ENCODE measurements at regions not wholly inside any gene's neighbourhood (a gene's known extent, or its start where the extent isn't known, plus 50 kb on each side); places are given as distances from the start of the nearest gene placed in this dataset.

GRCh38 chr3:117400303-117400702 is 690.7 kb downstream of the TUSC7 start:
- H3K9ac ChIP-seq (ENCODE audit: insufficient read depth in 1 of 2, low read length in 2 of 2) = no peak overlapping the region
- no peak overlapping the region for H3K27ac ChIP-seq (ENCODE audit: low read depth in 1 of 2, low read length in 1 of 2)
- DNase-seq = no peak
- ATAC-seq (ENCODE audit: insufficient read depth, low FRiP score) = no peak
- 68 to 78% methylated on average over 7 of the region's 7 CpGs for WGBS, 2 donors
- no peaks in the 10 kb centered on the region for H3K9me3 ChIP-seq (ENCODE audit: control insufficient read depth in 4 of 4, insufficient read depth in 3 of 4, low read length in 3 of 4)
- no peaks in the 10 kb centered on the region for H3K4me1 ChIP-seq (ENCODE audit: control insufficient read depth in 5 of 5, insufficient read depth in 5 of 5, low read length in 5 of 5)
- TF ChIP-seq CTCF (IDR thresholded peaks at IDR 0.05; ENCODE audit: control extremely low read depth, extremely low read depth) = no peak
- no peak overlapping the region for H3K4me3 ChIP-seq
- no peaks in the 10 kb centered on the region for H3K36me3 ChIP-seq (ENCODE audit: control insufficient read depth in 4 of 4, insufficient read depth in 4 of 4, low read length in 4 of 4)
- H3K27me3 ChIP-seq (ENCODE audit: control insufficient read depth in 3 of 3, insufficient read depth in 3 of 3, low read length in 2 of 3) = no peaks in the 10 kb centered on the region

GRCh38 chr3:117404141-117404540 is 694.6 kb downstream of the TUSC7 start:
- H3K4me3 ChIP-seq = no peak overlapping the region
- no peaks in the 10 kb centered on the region for H3K36me3 ChIP-seq (ENCODE audit: control insufficient read depth in 4 of 4, insufficient read depth in 4 of 4, low read length in 4 of 4)
- ATAC-seq (ENCODE audit: insufficient read depth, low FRiP score) (no peak), DNase-seq (no peak)
- H3K27ac ChIP-seq (ENCODE audit: low read depth in 1 of 2, low read length in 1 of 2) = no peak overlapping the region
- H3K9me3 ChIP-seq (ENCODE audit: control insufficient read depth in 4 of 4, insufficient read depth in 3 of 4, low read length in 3 of 4) = no peaks in the 10 kb centered on the region
- H3K27me3 ChIP-seq (ENCODE audit: control insufficient read depth in 3 of 3, insufficient read depth in 3 of 3, low read length in 2 of 3) = no peaks in the 10 kb centered on the region
- H3K9ac ChIP-seq (ENCODE audit: insufficient read depth in 1 of 2, low read length in 2 of 2) = no peak overlapping the region
- H3K4me1 ChIP-seq (ENCODE audit: control insufficient read depth in 5 of 5, insufficient read depth in 5 of 5, low read length in 5 of 5) = no peaks in the 10 kb centered on the region
- no peak for TF ChIP-seq CTCF (IDR thresholded peaks at IDR 0.05; ENCODE audit: control extremely low read depth, extremely low read depth)

- H3K9ac ChIP-seq (ENCODE audit: insufficient read depth in 1 of 2, low read length in 2 of 2) = no peak overlapping the region
- DNase-seq = peak in 1 of 3 donors; percentile 7
- whole genome bisulfite sequencing, 2 donors = 35 to 53% methylated on average over 2 of the region's 2 CpGs
- H3K4me3 ChIP-seq = no peak overlapping the region
- H3K36me3 ChIP-seq (ENCODE audit: control insufficient read depth in 4 of 4, insufficient read depth in 4 of 4, low read length in 4 of 4) = no peaks in the 10 kb centered on the region
- no peaks in the 10 kb centered on the region for H3K9me3 ChIP-seq (ENCODE audit: control insufficient read depth in 4 of 4, insufficient read depth in 3 of 4, low read length in 3 of 4)
- no peak for ATAC-seq (ENCODE audit: insufficient read depth, low FRiP score)
- H3K27me3 ChIP-seq (ENCODE audit: control insufficient read depth in 3 of 3, insufficient read depth in 3 of 3, low read length in 2 of 3) = no peaks in the 10 kb centered on the region
- H3K27ac ChIP-seq (ENCODE audit: low read depth in 1 of 2, low read length in 1 of 2) = no peak overlapping the region
- no peaks in the 10 kb centered on the region for H3K4me1 ChIP-seq (ENCODE audit: control insufficient read depth in 5 of 5, insufficient read depth in 5 of 5, low read length in 5 of 5)
- TF ChIP-seq CTCF (IDR thresholded peaks at IDR 0.05; ENCODE audit: control extremely low read depth, extremely low read depth) = no peak
Measured at GRCh38 chr3:117404730-117405129, 695.2 kb downstream of the TUSC7 start.

GRCh38 chr3:117405359-117405758 is 695.8 kb downstream of the TUSC7 start:
- Histone ChIP-seq H3K4me3 (no peak overlapping the region), H3K9me3 (ENCODE audit: control insufficient read depth in 4 of 4, insufficient read depth in 3 of 4, low read length in 3 of 4) (no peaks in the 10 kb centered on the region), H3K9ac (ENCODE audit: insufficient read depth in 1 of 2, low read length in 2 of 2) (no peak overlapping the region), H3K27ac (ENCODE audit: low read depth in 1 of 2, low read length in 1 of 2) (no peak overlapping the region), H3K4me1 (ENCODE audit: control insufficient read depth in 5 of 5, insufficient read depth in 5 of 5, low read length in 5 of 5) (no peaks in the 10 kb centered on the region), H3K27me3 (ENCODE audit: control insufficient read depth in 3 of 3, insufficient read depth in 3 of 3, low read length in 2 of 3) (no peaks in the 10 kb centered on the region), H3K36me3 (ENCODE audit: control insufficient read depth in 4 of 4, insufficient read depth in 4 of 4, low read length in 4 of 4) (no peaks in the 10 kb centered on the region)
- no peak for DNase-seq
- ATAC-seq (ENCODE audit: insufficient read depth, low FRiP score) = no peak
- TF ChIP-seq CTCF (IDR thresholded peaks at IDR 0.05; ENCODE audit: control extremely low read depth, extremely low read depth) = no peak
- WGBS, 2 donors = 43 to 67% methylated on average over 1 of the region's 1 CpG
